LNCaP clone FGC (cell line): ENCODE measurements at regions not wholly inside any gene's neighbourhood (a gene's known extent, or its start where the extent isn't known, plus 50 kb on each side); places are given as distances from the start of the nearest gene placed in this dataset.

Experiments used
- DNase-seq: peaks from one replicate; pipeline ENCODE4 v3.0.0-alpha.2; 2011; ENCODE audit warnings: low read depth
- H3K4me3 ChIP-seq: 2 replicates; pipeline ENCODE4 v1.5.1; 2011; ENCODE audit warnings: mild to moderate bottlenecking, low read depth, low read length, control low read depth
- CTCF ChIP-seq: IDR thresholded peaks from 2 replicates; pipeline ENCODE4 v1.5.1; 2012; ENCODE audit warnings: mild to moderate bottlenecking; ENCODE audit not compliant: control insufficient read depth, insufficient read depth; ENCODE audit errors: extremely low read depth

GRCh38 chr5:32991421-32991815 lies 280.3 kb downstream of the NPR3 start:
- H3K4me3 ChIP-seq, result no peak overlapping the region
- TF ChIP-seq CTCF, result no peak
- DNase-seq, result no peak

GRCh38 chr5:32996336-32996735 lies 285.2 kb downstream of the NPR3 start:
- no peak overlapping the region for H3K4me3 ChIP-seq
- TF ChIP-seq CTCF, result no peak
- DNase-seq, result no peak

- DNase-seq, result peak; percentile 62
- TF ChIP-seq CTCF, result no peak
- no peak overlapping the region for H3K4me3 ChIP-seq
These were observed 297.8 kb downstream of the NPR3 start for GRCh38 chr5:33008751-33009418.

GRCh38 chr5:33010846-33011245 lies 299.7 kb downstream of the NPR3 start:
- H3K4me3 ChIP-seq, result no peak overlapping the region
- TF ChIP-seq CTCF, result no peak
- no peak for DNase-seq

- no peak for TF ChIP-seq CTCF
- no peak for DNase-seq
- no peak overlapping the region for H3K4me3 ChIP-seq
These were observed 300.7 kb downstream of the NPR3 start for GRCh38 chr5:33011801-33012200.

- no peak for TF ChIP-seq CTCF
- DNase-seq, result no peak
- no peak overlapping the region for H3K4me3 ChIP-seq
These were observed 312.5 kb downstream of the NPR3 start for GRCh38 chr5:33023649-33024048.
